HPDE6-E6E7 (cell line): ENCODE measurements at regions not wholly inside any gene's neighbourhood (a gene's known extent, or its start where the extent isn't known, plus 50 kb on each side); places are given as distances from the start of the nearest gene placed in this dataset.

ENCODE experiments used
- DNase-seq: peaks from one replicate; pipeline ENCODE4 v3.0.0; 2011; ENCODE audit warnings: missing footprints; ENCODE audit errors: extremely low spot score

- DNase-seq: no peak
These were observed 162.0 kb upstream of the ECI2 start for GRCh38 chr6:4297348-4297747.

GRCh38 chr6:4296552-4296951 lies 161.2 kb upstream of the ECI2 start:
- DNase-seq: no peak

GRCh38 chr6:4295783-4296155 lies 160.4 kb upstream of the ECI2 start:
- no peak for DNase-seq

GRCh38 chr6:4295058-4295782 lies 159.8 kb upstream of the ECI2 start:
- no peak for DNase-seq

GRCh38 chr6:4294636-4295035 lies 159.3 kb upstream of the ECI2 start:
- no peak for DNase-seq

- no peak for DNase-seq
These were observed 156.4 kb upstream of the ECI2 start for GRCh38 chr6:4291453-4292403.

- DNase-seq: no peak
These were observed 154.5 kb upstream of the ECI2 start for GRCh38 chr6:4289770-4290320.

GRCh38 chr6:4287811-4288244 lies 152.5 kb upstream of the ECI2 start:
- no peak for DNase-seq

- DNase-seq: no peak
These were observed 152.0 kb upstream of the ECI2 start for GRCh38 chr6:4287372-4287771.

GRCh38 chr6:4282926-4283325 lies 147.6 kb upstream of the ECI2 start:
- no peak for DNase-seq

- peak; percentile 81 for DNase-seq
These were observed 146.2 kb upstream of the ECI2 start for GRCh38 chr6:4281341-4282293.

GRCh38 chr6:4280707-4281106 lies 145.3 kb upstream of the ECI2 start:
- DNase-seq: peak; percentile 77

- no peak for DNase-seq
These were observed 144.7 kb upstream of the ECI2 start for GRCh38 chr6:4280031-4280430.

- DNase-seq: no peak
These were observed 139.2 kb upstream of the ECI2 start for GRCh38 chr6:4274382-4275082.

GRCh38 chr6:4272996-4273395 lies 137.6 kb upstream of the ECI2 start:
- DNase-seq: no peak

- DNase-seq: no peak
These were observed 136.5 kb upstream of the ECI2 start for GRCh38 chr6:4271761-4272470.

GRCh38 chr6:4270776-4271175 lies 135.4 kb upstream of the ECI2 start:
- no peak for DNase-seq

- no peak for DNase-seq
These were observed 134.6 kb upstream of the ECI2 start for GRCh38 chr6:4270001-4270400.

GRCh38 chr6:4268171-4268570 lies 132.8 kb upstream of the ECI2 start:
- DNase-seq: no peak

- DNase-seq: no peak
These were observed 130.4 kb upstream of the ECI2 start for GRCh38 chr6:4265740-4266139.
